ENCODE measurements at regions not wholly inside any gene's neighbourhood (a gene's known extent, or its start where the extent isn't known, plus 50 kb on each side); places are given as distances from the start of the nearest gene placed in this dataset.

DNA sequence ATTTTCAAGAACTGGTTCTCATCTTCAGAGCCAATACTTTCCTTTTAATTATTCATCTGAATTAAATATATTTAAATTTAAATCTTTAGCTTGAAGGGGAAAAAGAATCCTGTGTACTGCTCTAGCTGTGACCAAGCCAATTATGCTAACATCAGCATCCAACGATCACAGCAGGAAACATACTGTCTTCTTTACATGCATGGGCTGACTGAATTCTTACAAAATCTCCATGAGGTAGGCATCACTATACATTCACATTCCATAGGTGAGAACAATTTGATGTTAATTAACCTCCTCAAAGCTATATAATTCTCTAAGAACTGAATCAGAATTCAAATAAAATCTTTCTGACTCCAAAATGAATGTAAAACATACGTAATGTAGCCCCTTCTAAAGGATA lies 118.8 kb upstream of the MAP2 start:
- H2AFZ ChIP-seq (ENCODE audit: control insufficient read depth, low read length): no peak overlapping the region
- no peaks in the 10 kb centered on the region for H4K20me1 ChIP-seq (ENCODE audit: control insufficient read depth, extremely low read depth, insufficient read depth, low read length)
- H3K79me2 ChIP-seq (ENCODE audit: control insufficient read depth, insufficient read depth, low read length): no peaks in the 10 kb centered on the region
- dilution Hi-C loops (cut with MboI; ENCODE audit: extremely low pct_ligation_motif_present, low sequenced_read_pairs): no loop called here
- H3K9me1 ChIP-seq (ENCODE audit: control insufficient read depth, extremely low read depth, insufficient read depth, low read length): no peaks in the 10 kb centered on the region
- DNase-seq (ENCODE audit: low read depth, low spot score) (no peak), FAIRE-seq (no peak)
- H3K9ac ChIP-seq (ENCODE audit: control insufficient read depth, extremely low read depth, insufficient read depth, low read length): no peak overlapping the region
- no peaks in the 10 kb centered on the region for H3K36me3 ChIP-seq (ENCODE audit: control insufficient read depth in 2 of 2, extremely low read depth in 1 of 2, insufficient read depth in 2 of 2, low read length in 2 of 2)
- H3K4me3 ChIP-seq (ENCODE audit: control insufficient read depth in 2 of 3, extremely low read depth in 1 of 3, insufficient read depth in 2 of 3, low read depth in 1 of 3, low read length in 3 of 3): no peak overlapping the region
- H3K27ac ChIP-seq (ENCODE audit: control insufficient read depth, insufficient read depth, low read length): no peak overlapping the region
- TF ChIP-seq, protein P1, sequence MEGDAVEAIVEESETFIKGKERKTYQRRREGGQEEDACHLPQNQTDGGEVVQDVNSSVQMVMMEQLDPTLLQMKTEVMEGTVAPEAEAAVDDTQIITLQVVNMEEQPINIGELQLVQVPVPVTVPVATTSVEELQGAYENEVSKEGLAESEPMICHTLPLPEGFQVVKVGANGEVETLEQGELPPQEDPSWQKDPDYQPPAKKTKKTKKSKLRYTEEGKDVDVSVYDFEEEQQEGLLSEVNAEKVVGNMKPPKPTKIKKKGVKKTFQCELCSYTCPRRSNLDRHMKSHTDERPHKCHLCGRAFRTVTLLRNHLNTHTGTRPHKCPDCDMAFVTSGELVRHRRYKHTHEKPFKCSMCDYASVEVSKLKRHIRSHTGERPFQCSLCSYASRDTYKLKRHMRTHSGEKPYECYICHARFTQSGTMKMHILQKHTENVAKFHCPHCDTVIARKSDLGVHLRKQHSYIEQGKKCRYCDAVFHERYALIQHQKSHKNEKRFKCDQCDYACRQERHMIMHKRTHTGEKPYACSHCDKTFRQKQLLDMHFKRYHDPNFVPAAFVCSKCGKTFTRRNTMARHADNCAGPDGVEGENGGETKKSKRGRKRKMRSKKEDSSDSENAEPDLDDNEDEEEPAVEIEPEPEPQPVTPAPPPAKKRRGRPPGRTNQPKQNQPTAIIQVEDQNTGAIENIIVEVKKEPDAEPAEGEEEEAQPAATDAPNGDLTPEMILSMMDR (optimal IDR thresholded peaks at IDR 0.05 in 1 of 3, IDR thresholded peaks at IDR 0.05 in 1 of 3, conservative IDR thresholded peaks at IDR 0.05 in 1 of 3; ENCODE audit: extremely low read depth in 1 of 3, insufficient read depth in 2 of 3, low read length in 3 of 3): no peak
- no peak for TF ChIP-seq EZH2 (IDR thresholded peaks at IDR 0.05; ENCODE audit: low read length)
- no peak overlapping the region for H3K4me2 ChIP-seq (ENCODE audit: control insufficient read depth, extremely low read depth, insufficient read depth, low read depth, low read length)
- no peaks in the 10 kb centered on the region for H3K4me1 ChIP-seq (ENCODE audit: control insufficient read depth, extremely low read depth, insufficient read depth, low read length)
- no peaks in the 10 kb centered on the region for H3K27me3 ChIP-seq (ENCODE audit: control insufficient read depth, extremely low read depth, insufficient read depth, low read length)
- H3K9me3 ChIP-seq (ENCODE audit: control insufficient read depth, low read depth, low read length): no peaks in the 10 kb centered on the region

DNA sequence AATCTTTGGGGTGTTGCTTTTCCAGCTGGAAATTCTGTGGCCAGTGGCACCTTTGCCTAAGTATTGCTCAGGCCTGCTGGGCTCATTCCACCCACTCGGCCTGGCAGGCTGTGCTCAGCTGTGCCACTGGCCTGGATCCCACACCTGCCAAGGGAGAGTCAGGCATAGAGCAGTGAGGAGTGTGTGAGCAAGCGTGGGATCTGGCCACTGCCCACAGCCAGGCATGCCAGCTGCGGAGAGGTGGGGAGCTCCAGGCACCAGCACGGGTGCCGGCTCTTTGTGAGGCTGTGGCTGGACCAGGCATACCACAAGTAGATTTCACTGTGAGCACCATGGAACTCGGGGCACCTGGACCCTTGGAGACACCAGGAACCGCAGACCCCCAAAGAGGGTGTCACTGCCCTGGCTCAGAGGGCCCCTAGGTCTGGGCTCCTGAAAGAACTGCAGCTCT lies 118.1 kb upstream of the MAP2 start:
- DNase-seq (ENCODE audit: low read depth, low spot score): no peak
- Histone ChIP-seq H2AFZ (ENCODE audit: control insufficient read depth, low read length) (no peak overlapping the region), H3K27ac (ENCODE audit: control insufficient read depth, insufficient read depth, low read length) (no peak overlapping the region), H3K4me2 (ENCODE audit: control insufficient read depth, extremely low read depth, insufficient read depth, low read depth, low read length) (no peak overlapping the region), H3K4me3 (ENCODE audit: control insufficient read depth in 2 of 3, extremely low read depth in 1 of 3, insufficient read depth in 2 of 3, low read depth in 1 of 3, low read length in 3 of 3) (no peak overlapping the region), H3K79me2 (ENCODE audit: control insufficient read depth, insufficient read depth, low read length) (no peaks in the 10 kb centered on the region), H3K4me1 (ENCODE audit: control insufficient read depth, extremely low read depth, insufficient read depth, low read length) (no peaks in the 10 kb centered on the region), H3K9ac (ENCODE audit: control insufficient read depth, extremely low read depth, insufficient read depth, low read length) (no peak overlapping the region), H3K36me3 (ENCODE audit: control insufficient read depth in 2 of 2, extremely low read depth in 1 of 2, insufficient read depth in 2 of 2, low read length in 2 of 2) (no peaks in the 10 kb centered on the region), H3K9me1 (ENCODE audit: control insufficient read depth, extremely low read depth, insufficient read depth, low read length) (no peaks in the 10 kb centered on the region), H3K9me3 (ENCODE audit: control insufficient read depth, low read depth, low read length) (no peaks in the 10 kb centered on the region), H3K27me3 (ENCODE audit: control insufficient read depth, extremely low read depth, insufficient read depth, low read length) (no peaks in the 10 kb centered on the region), H4K20me1 (ENCODE audit: control insufficient read depth, extremely low read depth, insufficient read depth, low read length) (no peaks in the 10 kb centered on the region)
- dilution Hi-C loops (cut with MboI; ENCODE audit: extremely low pct_ligation_motif_present, low sequenced_read_pairs): no loop called here
- no peak for TF ChIP-seq EZH2 (IDR thresholded peaks at IDR 0.05; ENCODE audit: low read length)
- TF ChIP-seq, protein P1 (optimal IDR thresholded peaks at IDR 0.05 in 1 of 3, IDR thresholded peaks at IDR 0.05 in 1 of 3, conservative IDR thresholded peaks at IDR 0.05 in 1 of 3; ENCODE audit: extremely low read depth in 1 of 3, insufficient read depth in 2 of 3, low read length in 3 of 3): no peak
- no peak for FAIRE-seq

Measured in keratinocyte (primary cell).